Vagina (tissue), 2 donors: ENCODE measurements at regions not wholly inside any gene's neighbourhood (a gene's known extent, or its start where the extent isn't known, plus 50 kb on each side); places are given as distances from the start of the nearest gene placed in this dataset.

Experiments
- DNase-seq, 2 donors: peaks; one replicate each; pipeline ENCODE4 v3.0.0-alpha.2; 2017; ENCODE audit errors: extremely low spot score in 2 of 2
- H3K27ac ChIP-seq: fragments of 200-600 bp; sonication (generic); one replicate; pipeline ENCODE4 v1.5.1; 2019
- H3K27me3 ChIP-seq: fragments of 200-600 bp; sonication (generic); one replicate; pipeline ENCODE4 v1.5.1; 2019
- H3K36me3 ChIP-seq, 2 donors: fragments of 200-600 bp; sonication (generic); one replicate each; pipeline ENCODE4 v1.5.1; 2017 to 2019
- H3K4me1 ChIP-seq: fragments of 200-600 bp; sonication (generic); one replicate; pipeline ENCODE4 v1.5.1; 2019
- H3K4me3 ChIP-seq, 2 donors: fragments of 200-600 bp; sonication (generic); 1 replicate in 1 of 2; 2 replicates in 1 of 2; pipeline ENCODE4 v1.5.1; 2016 to 2019
- H3K9me3 ChIP-seq: fragments of 200-600 bp; sonication (generic); one replicate; pipeline ENCODE4 v1.5.1; 2019
- CTCF ChIP-seq, 3 experiments: fragments of 450-650 bp in 2 of 3; fragments of 200-600 bp in 1 of 3; sonication (generic) in 1 of 3; IDR thresholded peaks; one replicate each; pipeline ENCODE4 v1.5.1; 2017 to 2019; ENCODE audit warnings: antibody characterized with exemption in 3 of 3, mild to moderate bottlenecking in 2 of 3, moderate library complexity in 2 of 3
- POLR2A ChIP-seq, 2 donors: fragments of 450-650 bp; IDR thresholded peaks; one replicate each; pipeline ENCODE4 v1.6.1; 2017; ENCODE audit warnings: antibody characterized with exemption in 2 of 2, mild to moderate bottlenecking in 2 of 2, moderate library complexity in 2 of 2
- POLR2AphosphoS5 ChIP-seq, 2 donors: sonication (generic); formaldehyde crosslinking; IDR thresholded peaks; one replicate each; pipeline ENCODE4 v1.9.0; 2017; ENCODE audit warnings: antibody characterized with exemption in 2 of 2, mild to moderate bottlenecking in 2 of 2, low read depth in 1 of 2; ENCODE audit not compliant: insufficient read depth in 1 of 2
- intact Hi-C: fragments of 100-400 bp; cut with DNase I; formaldehyde crosslinking; loops from one replicate; pipeline ENCODE4 v1.15.1; 2023

DNA sequence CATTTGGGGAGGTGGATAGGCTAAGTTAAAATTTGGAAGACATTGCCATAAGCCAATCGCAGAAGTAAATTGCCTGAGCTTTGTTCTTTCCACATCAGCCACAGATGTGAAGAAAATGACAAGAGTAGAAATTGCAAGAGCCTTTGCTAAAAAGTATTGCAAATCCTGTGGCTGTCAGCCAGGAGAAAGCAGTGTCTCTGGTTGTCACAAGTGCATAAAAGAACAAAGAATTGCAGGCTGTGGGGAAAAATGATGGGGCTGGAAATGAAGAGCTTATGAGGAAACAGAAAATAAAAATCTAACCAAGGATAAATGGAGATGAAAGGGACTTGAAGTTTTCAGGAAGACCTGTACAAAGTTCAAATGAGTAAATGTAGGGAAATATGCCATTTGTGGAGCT is 344.8 kb downstream of the CSNK1G3 start:
- intact Hi-C loops, result no loop called here
- Histone ChIP-seq H3K27me3 (no peaks in the 10 kb centered on the region), H3K4me1 (no peaks in the 10 kb centered on the region), H3K4me3 (no peak overlapping the region), H3K9me3 (no peaks in the 10 kb centered on the region), H3K27ac (no peak overlapping the region), H3K36me3 (no peaks in the 10 kb centered on the region)
- DNase-seq, result no peak
- TF ChIP-seq POLR2A (IDR thresholded peaks at IDR 0.05) (no peak), CTCF (IDR thresholded peaks at IDR 0.05) (no peak), POLR2AphosphoS5 (IDR thresholded peaks at IDR 0.05; ENCODE audit: insufficient read depth in 1 of 2, low read depth in 1 of 2) (no peak)

DNA sequence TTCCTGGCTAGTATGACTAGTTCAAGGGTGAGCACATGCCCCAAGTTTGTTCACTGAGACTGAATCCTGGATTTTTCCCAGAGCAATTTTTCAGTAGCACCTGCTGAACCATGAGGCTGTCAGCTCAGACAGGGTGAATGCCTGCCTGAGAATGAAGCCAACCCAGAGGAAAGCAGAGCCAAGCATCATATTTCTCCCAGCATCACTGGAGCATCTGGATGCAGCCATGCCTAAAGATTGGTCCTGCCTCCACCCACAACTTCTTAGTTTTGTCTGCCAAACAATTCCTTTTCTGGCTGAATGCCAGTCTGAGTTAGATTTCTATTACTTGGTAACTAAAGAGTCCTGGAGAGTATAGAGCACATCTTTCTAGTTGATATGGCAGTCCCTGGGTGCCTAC is 343.6 kb downstream of the CSNK1G3 start:
- intact Hi-C loops, result no loop called here
- Histone ChIP-seq H3K27me3 (no peaks in the 10 kb centered on the region), H3K27ac (no peak overlapping the region), H3K9me3 (no peaks in the 10 kb centered on the region), H3K4me3 (no peak overlapping the region), H3K4me1 (no peaks in the 10 kb centered on the region), H3K36me3 (no peaks in the 10 kb centered on the region)
- no peak for DNase-seq
- TF ChIP-seq CTCF (IDR thresholded peaks at IDR 0.05) (no peak), POLR2A (IDR thresholded peaks at IDR 0.05) (no peak), POLR2AphosphoS5 (IDR thresholded peaks at IDR 0.05; ENCODE audit: insufficient read depth in 1 of 2, low read depth in 1 of 2) (no peak)

- TF ChIP-seq POLR2A (IDR thresholded peaks at IDR 0.05) (no peak), POLR2AphosphoS5 (IDR thresholded peaks at IDR 0.05; ENCODE audit: insufficient read depth in 1 of 2, low read depth in 1 of 2) (no peak), CTCF (IDR thresholded peaks at IDR 0.05) (no peak)
- intact Hi-C loops, result no loop called here
- no peaks in the 10 kb centered on the region for H3K27me3 ChIP-seq
- H3K36me3 ChIP-seq, result no peaks in the 10 kb centered on the region
- no peaks in the 10 kb centered on the region for H3K4me1 ChIP-seq
- no peak for DNase-seq
- H3K27ac ChIP-seq, result no peak overlapping the region
- H3K4me3 ChIP-seq, result no peak overlapping the region
- H3K9me3 ChIP-seq, result no peaks in the 10 kb centered on the region
These were observed 333.6 kb downstream of the CSNK1G3 start for GRCh38 chr5:123845356-123846100.

GRCh38 chr5:123844873-123845272 is 332.9 kb downstream of the CSNK1G3 start:
- intact Hi-C loops, result no loop called here
- H3K4me3 ChIP-seq, result no peak overlapping the region
- no peak for TF ChIP-seq CTCF (IDR thresholded peaks at IDR 0.05)
- no peak for TF ChIP-seq POLR2A (IDR thresholded peaks at IDR 0.05)
- no peak overlapping the region for H3K27ac ChIP-seq
- H3K36me3 ChIP-seq, result no peaks in the 10 kb centered on the region
- H3K27me3 ChIP-seq, result no peaks in the 10 kb centered on the region
- no peak for DNase-seq
- H3K4me1 ChIP-seq, result no peaks in the 10 kb centered on the region
- no peaks in the 10 kb centered on the region for H3K9me3 ChIP-seq

- no peak overlapping the region for H3K27ac ChIP-seq
- no peaks in the 10 kb centered on the region for H3K27me3 ChIP-seq
- no peak for DNase-seq
- no peaks in the 10 kb centered on the region for H3K4me1 ChIP-seq
- no peaks in the 10 kb centered on the region for H3K9me3 ChIP-seq
- intact Hi-C loops, result no loop called here
- TF ChIP-seq POLR2A (IDR thresholded peaks at IDR 0.05) (no peak), POLR2AphosphoS5 (IDR thresholded peaks at IDR 0.05; ENCODE audit: insufficient read depth in 1 of 2, low read depth in 1 of 2) (no peak), CTCF (IDR thresholded peaks at IDR 0.05) (no peak)
- no peak overlapping the region for H3K4me3 ChIP-seq
- no peaks in the 10 kb centered on the region for H3K36me3 ChIP-seq
These were observed 323.4 kb downstream of the CSNK1G3 start for GRCh38 chr5:123835421-123835820.
